Liver (tissue), 7 donors: ENCODE measurements at regions not wholly inside any gene's neighbourhood (a gene's known extent, or its start where the extent isn't known, plus 50 kb on each side); places are given as distances from the start of the nearest gene placed in this dataset.

Experiments used
- DNase-seq: peaks from one replicate; pipeline ENCODE4 v3.0.0-alpha.2; 2017; ENCODE audit warnings: low spot score
- H3K27ac ChIP-seq, 2 donors: one replicate each; pipeline ENCODE4 v1.7.0; 2013; ENCODE audit warnings: inconsistent platforms in 2 of 2, low read length in 2 of 2, control low read depth in 1 of 2, low read depth in 1 of 2, mild to moderate bottlenecking in 1 of 2
- H3K27me3 ChIP-seq, 4 donors: one replicate each; pipeline versions ENCODE4 v1.6.1 to v1.7.0; 2013; ENCODE audit warnings: low read length in 3 of 4, inconsistent platforms in 1 of 4, mild to moderate bottlenecking in 1 of 4, moderate library complexity in 1 of 4; ENCODE audit not compliant: control insufficient read depth in 4 of 4, insufficient read depth in 4 of 4
- H3K36me3 ChIP-seq, 4 donors: one replicate each; pipeline versions ENCODE4 v1.6.1 to v1.7.0; 2013; ENCODE audit warnings: low read length in 3 of 4, mild to moderate bottlenecking in 3 of 4, low read depth in 1 of 4, moderate library complexity in 1 of 4; ENCODE audit not compliant: control insufficient read depth in 4 of 4, insufficient read depth in 3 of 4
- H3K4me1 ChIP-seq, 4 donors: one replicate each; pipeline versions ENCODE4 v1.6.1 to v1.7.0; 2013; ENCODE audit warnings: low read length in 3 of 4, mild to moderate bottlenecking in 3 of 4, moderate library complexity in 1 of 4; ENCODE audit not compliant: control insufficient read depth in 4 of 4, insufficient read depth in 4 of 4
- H3K4me3 ChIP-seq, 3 donors: one replicate each; pipeline versions ENCODE4 v1.6.1 to v1.7.0; 2013; ENCODE audit warnings: low read length in 3 of 3, control low read depth in 1 of 3, low read depth in 1 of 3, mild to moderate bottlenecking in 1 of 3
- H3K9ac ChIP-seq, 2 donors: one replicate each; pipeline ENCODE4 v1.7.0; 2013; ENCODE audit warnings: low read length in 2 of 2, mild to moderate bottlenecking in 2 of 2, moderate library complexity in 2 of 2, control low read depth in 1 of 2, low read depth in 1 of 2
- H3K9me3 ChIP-seq, 4 donors: one replicate each; pipeline versions ENCODE4 v1.6.1 to v1.7.0; 2013; ENCODE audit warnings: low read length in 3 of 4; ENCODE audit not compliant: control insufficient read depth in 4 of 4
- EGR1 ChIP-seq, 2 donors: IDR thresholded peaks; 2 replicates each; pipeline ENCODE4 v1.6.1; 2016 to 2018; ENCODE audit warnings: antibody characterized with exemption in 2 of 2, low read depth in 2 of 2
- FOXA1 ChIP-seq: IDR thresholded peaks from 2 replicates; pipeline ENCODE4 v1.6.1; 2016; ENCODE audit warnings: antibody characterized with exemption
- FOXA2 ChIP-seq: IDR thresholded peaks from 2 replicates; pipeline ENCODE4 v1.6.1; 2016; ENCODE audit warnings: antibody characterized with exemption
- GABPA ChIP-seq, 2 donors: IDR thresholded peaks in 1 of 2; conservative IDR thresholded peaks in 1 of 2; 2 replicates each; pipeline ENCODE4 v1.6.1; 2016; ENCODE audit warnings: antibody characterized with exemption in 2 of 2, mild to moderate bottlenecking in 1 of 2, moderate library complexity in 1 of 2
- HNF4A ChIP-seq, 2 donors: conservative IDR thresholded peaks; 2 replicates each; pipeline ENCODE4 v1.6.1; 2016; ENCODE audit warnings: antibody characterized with exemption in 2 of 2, mild to moderate bottlenecking in 2 of 2
- HNF4G ChIP-seq: IDR thresholded peaks from 2 replicates; pipeline ENCODE4 v1.6.1; 2016; ENCODE audit warnings: antibody characterized with exemption
- JUND ChIP-seq, 2 donors: IDR thresholded peaks; 2 replicates each; pipeline ENCODE4 v1.6.1; 2016; ENCODE audit warnings: antibody characterized with exemption in 2 of 2
- NR2F2 ChIP-seq: IDR thresholded peaks from 2 replicates; pipeline ENCODE4 v1.6.1; 2016; ENCODE audit warnings: antibody characterized with exemption
- RAD21 ChIP-seq, 2 donors: IDR thresholded peaks; 2 replicates each; pipeline ENCODE4 v1.6.1; 2016; ENCODE audit warnings: antibody characterized with exemption in 2 of 2, mild to moderate bottlenecking in 2 of 2
- RXRA ChIP-seq, 2 donors: IDR thresholded peaks; 2 replicates each; pipeline ENCODE4 v1.6.1; 2017 to 2018; ENCODE audit warnings: antibody characterized with exemption in 2 of 2, mild to moderate bottlenecking in 1 of 2
- SP1 ChIP-seq: IDR thresholded peaks from 2 replicates; pipeline ENCODE4 v1.6.1; 2018; ENCODE audit warnings: antibody characterized with exemption, mild to moderate bottlenecking
- TAF1 ChIP-seq: conservative IDR thresholded peaks from 2 replicates; pipeline ENCODE4 v1.6.1; 2016; ENCODE audit warnings: antibody characterized with exemption, mild to moderate bottlenecking
- YY1 ChIP-seq: IDR thresholded peaks from 2 replicates; pipeline ENCODE4 v1.6.1; 2016; ENCODE audit warnings: antibody characterized with exemption, mild to moderate bottlenecking
- WGBS: extraction: QIAGEN DNeasy Blood & Tissue Kit; methylation state at CpG from one replicate; pipeline ENCODE4 v1.1.7; 2013; 5-methylcytosine and 5-hydroxymethylcytosine counted together
- TF ChIP-seq, protein P1 (sequence below): IDR thresholded peaks from 2 replicates; pipeline ENCODE4 v1.6.1; 2016; ENCODE audit warnings: antibody characterized with exemption
- TF ChIP-seq, protein P2 (sequence below): IDR thresholded peaks from 2 replicates; pipeline ENCODE4 v1.6.1; 2016; ENCODE audit warnings: antibody characterized with exemption
- TF ChIP-seq, protein P3 (sequence below): IDR thresholded peaks from 2 replicates; pipeline ENCODE4 v1.6.1; 2016; ENCODE audit warnings: antibody characterized with exemption
- donor health status: healthy.
- donor health status: healthy.
- donor health status: healthy.
- donor health status: healthy.

DNA sequence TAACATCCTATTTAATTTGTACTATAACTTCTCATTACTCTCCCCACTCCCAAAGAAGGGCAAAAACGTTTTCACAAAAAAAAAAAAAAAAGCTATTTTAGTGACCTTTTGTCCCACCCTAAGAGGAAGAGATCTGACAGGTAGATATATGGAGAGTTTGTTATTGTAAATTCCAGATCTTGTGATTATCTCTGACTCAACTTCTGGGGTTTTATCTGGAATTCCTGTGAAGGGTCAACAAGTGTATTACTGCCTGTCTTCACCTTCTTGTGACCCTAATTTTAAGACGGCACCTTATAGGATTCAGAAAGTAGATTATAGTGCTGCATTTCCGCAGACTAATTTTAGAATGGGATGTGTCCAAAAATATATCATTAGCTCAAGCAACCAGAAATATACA is 205.9 kb upstream of the CDIN1 start:
- no peak overlapping the region for H3K27ac ChIP-seq
- H3K9ac ChIP-seq = no peak overlapping the region
- DNase-seq = no peak
- no peaks in the 10 kb centered on the region for H3K9me3 ChIP-seq
- TF ChIP-seq YY1 (no peak), TAF1 (no peak), HNF4A (conservative IDR thresholded peaks at IDR 0.05) (no peak), HNF4G (no peak), NR2F2 (no peak), RAD21 (IDR thresholded peaks at IDR 0.05) (no peak), GABPA (IDR thresholded peaks at IDR 0.05 in 1 of 2, conservative IDR thresholded peaks at IDR 0.05 in 1 of 2) (no peak), EGR1 (IDR thresholded peaks at IDR 0.05; ENCODE audit: low read depth in 2 of 2) (no peak), FOXA1 (no peak)
- TF ChIP-seq, protein P1, sequence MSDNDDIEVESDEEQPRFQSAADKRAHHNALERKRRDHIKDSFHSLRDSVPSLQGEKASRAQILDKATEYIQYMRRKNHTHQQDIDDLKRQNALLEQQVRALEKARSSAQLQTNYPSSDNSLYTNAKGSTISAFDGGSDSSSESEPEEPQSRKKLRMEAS = no peak
- TF ChIP-seq, protein P2, sequence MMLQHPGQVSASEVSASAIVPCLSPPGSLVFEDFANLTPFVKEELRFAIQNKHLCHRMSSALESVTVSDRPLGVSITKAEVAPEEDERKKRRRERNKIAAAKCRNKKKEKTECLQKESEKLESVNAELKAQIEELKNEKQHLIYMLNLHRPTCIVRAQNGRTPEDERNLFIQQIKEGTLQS = no peak
- no peaks in the 10 kb centered on the region for H3K36me3 ChIP-seq
- no peak overlapping the region for H3K4me3 ChIP-seq
- WGBS = 35% methylated on average over 3 of the region's 3 CpGs
- H3K4me1 ChIP-seq = no peaks in the 10 kb centered on the region
- H3K27me3 ChIP-seq = no peaks in the 10 kb centered on the region

DNA sequence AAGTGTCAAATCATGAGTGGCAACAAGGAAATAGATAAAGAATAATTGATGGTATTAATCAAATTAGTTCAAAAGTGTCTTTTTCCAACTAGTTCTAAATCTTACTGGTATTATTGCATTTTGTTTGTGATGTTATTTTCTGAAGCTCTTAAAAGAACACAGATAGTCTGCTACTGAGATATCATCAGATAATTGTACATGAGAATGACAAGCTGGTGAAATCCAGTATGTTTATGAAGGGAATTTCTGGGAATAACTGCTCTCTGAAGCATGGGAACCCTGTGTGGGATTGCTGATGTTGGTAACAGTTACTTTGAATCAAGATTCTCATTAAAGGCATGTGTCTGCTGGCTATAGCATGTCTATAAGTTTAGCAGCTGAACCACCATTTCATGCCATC is 190.3 kb upstream of the CDIN1 start:
- Histone ChIP-seq H3K4me3 (no peak overlapping the region), H3K27me3 (no peaks in the 10 kb centered on the region), H3K36me3 (no peaks in the 10 kb centered on the region), H3K27ac (no peak overlapping the region), H3K4me1 (no peaks in the 10 kb centered on the region), H3K9me3 (no peaks in the 10 kb centered on the region), H3K9ac (no peak overlapping the region)
- TF ChIP-seq YY1 (no peak), JUND (IDR thresholded peaks at IDR 0.05) (no peak), SP1 (no peak), HNF4A (conservative IDR thresholded peaks at IDR 0.05) (no peak), FOXA1 (no peak), GABPA (IDR thresholded peaks at IDR 0.05 in 1 of 2, conservative IDR thresholded peaks at IDR 0.05 in 1 of 2) (no peak), NR2F2 (no peak), RXRA (IDR thresholded peaks at IDR 0.05) (no peak), TAF1 (no peak), RAD21 (IDR thresholded peaks at IDR 0.05) (no peak), FOXA2 (no peak)
- TF ChIP-seq, protein P1 = no peak
- DNase-seq = no peak

DNA sequence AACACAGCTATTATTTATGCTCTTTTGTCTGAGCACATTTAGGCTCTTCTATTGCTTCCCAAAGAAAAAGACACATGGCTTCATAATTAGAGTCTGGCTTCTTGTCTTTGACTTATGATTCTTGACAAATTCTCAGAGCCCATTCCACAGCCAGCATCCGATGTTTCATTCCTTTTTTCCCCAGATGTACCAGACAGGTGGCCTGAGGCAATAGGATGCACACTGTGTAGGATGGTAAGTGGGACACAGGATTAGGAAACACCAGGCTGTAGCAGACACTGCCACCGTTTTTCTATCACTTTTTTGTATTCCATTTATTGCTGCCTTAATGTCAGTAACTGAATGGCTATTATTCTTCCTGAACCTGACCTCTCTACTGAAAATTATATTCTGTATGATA is 188.9 kb upstream of the CDIN1 start:
- DNase-seq = no peak
- TF ChIP-seq RXRA (IDR thresholded peaks at IDR 0.05) (no peak), HNF4G (no peak), FOXA2 (no peak), NR2F2 (no peak), TAF1 (no peak), SP1 (no peak), JUND (IDR thresholded peaks at IDR 0.05) (no peak), HNF4A (conservative IDR thresholded peaks at IDR 0.05) (no peak), RAD21 (IDR thresholded peaks at IDR 0.05) (no peak), YY1 (no peak)
- TF ChIP-seq, protein P2 = no peak
- TF ChIP-seq, protein P3, sequence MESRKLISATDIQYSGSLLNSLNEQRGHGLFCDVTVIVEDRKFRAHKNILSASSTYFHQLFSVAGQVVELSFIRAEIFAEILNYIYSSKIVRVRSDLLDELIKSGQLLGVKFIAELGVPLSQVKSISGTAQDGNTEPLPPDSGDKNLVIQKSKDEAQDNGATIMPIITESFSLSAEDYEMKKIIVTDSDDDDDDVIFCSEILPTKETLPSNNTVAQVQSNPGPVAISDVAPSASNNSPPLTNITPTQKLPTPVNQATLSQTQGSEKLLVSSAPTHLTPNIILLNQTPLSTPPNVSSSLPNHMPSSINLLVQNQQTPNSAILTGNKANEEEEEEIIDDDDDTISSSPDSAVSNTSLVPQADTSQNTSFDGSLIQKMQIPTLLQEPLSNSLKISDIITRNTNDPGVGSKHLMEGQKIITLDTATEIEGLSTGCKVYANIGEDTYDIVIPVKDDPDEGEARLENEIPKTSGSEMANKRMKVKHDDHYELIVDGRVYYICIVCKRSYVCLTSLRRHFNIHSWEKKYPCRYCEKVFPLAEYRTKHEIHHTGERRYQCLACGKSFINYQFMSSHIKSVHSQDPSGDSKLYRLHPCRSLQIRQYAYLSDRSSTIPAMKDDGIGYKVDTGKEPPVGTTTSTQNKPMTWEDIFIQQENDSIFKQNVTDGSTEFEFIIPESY = no peak
- TF ChIP-seq, protein P1 = no peak
- H3K27me3 ChIP-seq = no peaks in the 10 kb centered on the region
- H3K4me1 ChIP-seq = no peaks in the 10 kb centered on the region
- no peak overlapping the region for H3K4me3 ChIP-seq
- H3K9ac ChIP-seq = no peak overlapping the region
- H3K36me3 ChIP-seq = no peaks in the 10 kb centered on the region
- no peaks in the 10 kb centered on the region for H3K9me3 ChIP-seq
- H3K27ac ChIP-seq = no peak overlapping the region
- WGBS = 74% methylated on average over 2 of the region's 2 CpGs
